SU-DHL-6 (cell line): ENCODE measurements at regions not wholly inside any gene's neighbourhood (a gene's known extent, or its start where the extent isn't known, plus 50 kb on each side); places are given as distances from the start of the nearest gene placed in this dataset.

Experiments used
- CTCF ChIP-seq: fragments of 200-600 bp; sonication (generic); IDR thresholded peaks from one replicate; pipeline ENCODE4 v1.5.1; 2017; ENCODE audit warnings: antibody characterized with exemption, mild to moderate bottlenecking, low read length, moderate library complexity; ENCODE audit not compliant: insufficient read depth, poor library complexity, severe bottlenecking
- EZH2phosphoT487 ChIP-seq: fragments of 200-600 bp; sonication (generic), shearing (Covaris generic); conservative IDR thresholded peaks from 2 replicates; pipeline ENCODE4 v1.6.1; 2018; ENCODE audit warnings: mild to moderate bottlenecking, antibody characterized with exemption, low read length, moderate library complexity, mixed read lengths

GRCh38 chr15:85993116-85993515, 86.6 kb upstream of the AGBL1 start:
- TF ChIP-seq CTCF: no peak
- TF ChIP-seq EZH2phosphoT487: no peak
